Neural crest cell (in vitro differentiated cells): ENCODE measurements at regions not wholly inside any gene's neighbourhood (a gene's known extent, or its start where the extent isn't known, plus 50 kb on each side); places are given as distances from the start of the nearest gene placed in this dataset.
"Not testable (repeated sequence)": the region's sequence is repeated elsewhere in the genome, so short reads cannot be mapped to it uniquely, and the experiment has no call there.

Experiments
- DNase-seq: peaks from one replicate; pipeline ENCODE4 v3.0.0; 2021; ENCODE audit warnings: low read depth, mixed read lengths, low spot score
- H3K27ac Mint-ChIP-seq: one replicate; pipeline ENCODE4 v1.8.0; 2021; ENCODE audit warnings: mild to moderate bottlenecking, mixed read lengths; ENCODE audit not compliant: unreplicated experiment
- H3K27me3 Mint-ChIP-seq: 2 replicates; pipeline ENCODE4 v1.8.0; 2021; ENCODE audit warnings: low read depth, mild to moderate bottlenecking, mixed read lengths
- H3K36me3 Mint-ChIP-seq: 2 replicates; pipeline ENCODE4 v1.8.0; 2021; ENCODE audit warnings: low read depth, mild to moderate bottlenecking, mixed read lengths
- H3K4me1 Mint-ChIP-seq: 2 replicates; pipeline ENCODE4 v1.8.0; 2021; ENCODE audit warnings: mixed read lengths
- H3K4me3 Mint-ChIP-seq: one replicate; pipeline ENCODE4 v1.8.0; 2021; ENCODE audit warnings: mild to moderate bottlenecking, mixed read lengths
- H3K9me3 Mint-ChIP-seq: 2 replicates; pipeline ENCODE4 v1.8.0; 2021; ENCODE audit warnings: mixed read lengths
- CTCF ChIP-seq: fragments of 200-600 bp; sonication (generic); conservative IDR thresholded peaks from 2 replicates; pipeline ENCODE4 v1.5.0; 2021; ENCODE audit warnings: antibody characterized with exemption, mild to moderate bottlenecking

- TF ChIP-seq CTCF: no peak
- DNase-seq: no peak
- Mint-ChIP-seq H3K27ac (no peak overlapping the region), H3K4me1 (no peaks in the 10 kb centered on the region), H3K9me3 (no peaks in the 10 kb centered on the region), H3K36me3 (no peaks in the 10 kb centered on the region), H3K27me3 (no peaks in the 10 kb centered on the region), H3K4me3 (no peak overlapping the region)
Measured at GRCh38 chr2:192628017-192628416, 433.3 kb upstream of the TMEFF2 start.

- no peak for TF ChIP-seq CTCF
- no peaks in the 10 kb centered on the region for H3K36me3 Mint-ChIP-seq
- no peaks in the 10 kb centered on the region for H3K27me3 Mint-ChIP-seq
- H3K27ac Mint-ChIP-seq: no peak overlapping the region
- no peaks in the 10 kb centered on the region for H3K4me1 Mint-ChIP-seq
- H3K9me3 Mint-ChIP-seq: no peaks in the 10 kb centered on the region
- no peak overlapping the region for H3K4me3 Mint-ChIP-seq
- DNase-seq: no peak
Measured at GRCh38 chr2:192615105-192615504, 420.4 kb upstream of the TMEFF2 start.

GRCh38 chr2:192604295-192604694 lies 409.6 kb upstream of the TMEFF2 start:
- Mint-ChIP-seq H3K27me3 (no peaks in the 10 kb centered on the region), H3K27ac (no peak overlapping the region), H3K4me3 (no peak overlapping the region), H3K36me3 (no peaks in the 10 kb centered on the region), H3K4me1 (no peaks in the 10 kb centered on the region), H3K9me3 (no peaks in the 10 kb centered on the region)
- TF ChIP-seq CTCF: no peak
- DNase-seq: no peak

- not testable (repeated sequence) for H3K4me3 Mint-ChIP-seq, H3K9me3 Mint-ChIP-seq, DNase-seq, H3K27ac Mint-ChIP-seq, H3K27me3 Mint-ChIP-seq, H3K36me3 Mint-ChIP-seq, H3K4me1 Mint-ChIP-seq
Measured at GRCh38 chr2:192598649-192599048, 403.9 kb upstream of the TMEFF2 start.

GRCh38 chr2:192593561-192593960 lies 398.8 kb upstream of the TMEFF2 start:
- TF ChIP-seq CTCF: no peak
- H3K36me3 Mint-ChIP-seq: no peaks in the 10 kb centered on the region
- H3K27me3 Mint-ChIP-seq: no peaks in the 10 kb centered on the region

GRCh38 chr2:192591617-192592016 lies 396.9 kb upstream of the TMEFF2 start:
- no peak overlapping the region for H3K27ac Mint-ChIP-seq
- H3K4me1 Mint-ChIP-seq: no peaks in the 10 kb centered on the region
- no peak for DNase-seq
- H3K36me3 Mint-ChIP-seq: no peaks in the 10 kb centered on the region
- no peak overlapping the region for H3K4me3 Mint-ChIP-seq
- no peak for TF ChIP-seq CTCF
- H3K27me3 Mint-ChIP-seq: no peaks in the 10 kb centered on the region
- peaks cover 3% of the 10 kb centered on the region for H3K9me3 Mint-ChIP-seq

More at GRCh38 chr2:192593561-192593960, 398.8 kb upstream of the TMEFF2 start:
- no peaks in the 10 kb centered on the region for H3K4me1 Mint-ChIP-seq
- H3K27ac Mint-ChIP-seq: no peak overlapping the region
- H3K4me3 Mint-ChIP-seq: no peak overlapping the region
- DNase-seq: no peak
- peaks cover under 1% of the 10 kb centered on the region for H3K9me3 Mint-ChIP-seq
